GM21447 (cell line): ENCODE measurements at regions not wholly inside any gene's neighbourhood (a gene's known extent, or its start where the extent isn't known, plus 50 kb on each side); places are given as distances from the start of the nearest gene placed in this dataset.

Experiments used
- ATAC-seq: cut with Tn5 transposase; IDR thresholded peaks from one replicate; pipeline ENCODE4 v1.9.1; 2021; ENCODE audit not compliant: unreplicated experiment

- ATAC-seq, result no peak
Observed at GRCh38 chr9:78848061-78848460, 551.1 kb downstream of the PSAT1 start.

- no peak for ATAC-seq
Observed at GRCh38 chr9:78856144-78856543, 559.2 kb downstream of the PSAT1 start.

GRCh38 chr9:78856781-78857180 is 559.9 kb downstream of the PSAT1 start:
- ATAC-seq, result no peak

GRCh38 chr9:78857373-78858225 is 560.7 kb downstream of the PSAT1 start:
- no peak for ATAC-seq

GRCh38 chr9:78858266-78858665 is 561.3 kb downstream of the PSAT1 start:
- no peak for ATAC-seq

GRCh38 chr9:78860801-78861475 is 564.0 kb downstream of the PSAT1 start:
- ATAC-seq, result no peak

GRCh38 chr9:78863531-78863930 is 566.6 kb downstream of the PSAT1 start:
- ATAC-seq, result no peak

GRCh38 chr9:78865737-78866136 is 568.8 kb downstream of the PSAT1 start:
- no peak for ATAC-seq

- ATAC-seq, result no peak
Observed at GRCh38 chr9:78866207-78867132, 569.5 kb downstream of the PSAT1 start.

- ATAC-seq, result no peak
Observed at GRCh38 chr9:78871086-78871451, 574.1 kb downstream of the PSAT1 start.

GRCh38 chr9:78871452-78872331 is 574.8 kb downstream of the PSAT1 start:
- no peak for ATAC-seq

GRCh38 chr9:78874061-78874460 is 577.1 kb downstream of the PSAT1 start:
- no peak for ATAC-seq

- no peak for ATAC-seq
Observed at GRCh38 chr9:78879324-78880100, 582.6 kb downstream of the PSAT1 start.

GRCh38 chr9:78881295-78881694 is 584.4 kb downstream of the PSAT1 start:
- no peak for ATAC-seq

- no peak for ATAC-seq
Observed at GRCh38 chr9:78882481-78882880, 585.6 kb downstream of the PSAT1 start.

- ATAC-seq, result no peak
Observed at GRCh38 chr9:78884611-78885150, 587.8 kb downstream of the PSAT1 start.

- no peak for ATAC-seq
Observed at GRCh38 chr9:78892182-78892581, 595.3 kb downstream of the PSAT1 start.

GRCh38 chr9:78892769-78893168 is 595.8 kb downstream of the PSAT1 start:
- no peak for ATAC-seq

- ATAC-seq, result no peak
Observed at GRCh38 chr9:78893774-78894401, 597.0 kb downstream of the PSAT1 start.
